ENCODE measurements at regions not wholly inside any gene's neighbourhood (a gene's known extent, or its start where the extent isn't known, plus 50 kb on each side); places are given as distances from the start of the nearest gene placed in this dataset.

DNA sequence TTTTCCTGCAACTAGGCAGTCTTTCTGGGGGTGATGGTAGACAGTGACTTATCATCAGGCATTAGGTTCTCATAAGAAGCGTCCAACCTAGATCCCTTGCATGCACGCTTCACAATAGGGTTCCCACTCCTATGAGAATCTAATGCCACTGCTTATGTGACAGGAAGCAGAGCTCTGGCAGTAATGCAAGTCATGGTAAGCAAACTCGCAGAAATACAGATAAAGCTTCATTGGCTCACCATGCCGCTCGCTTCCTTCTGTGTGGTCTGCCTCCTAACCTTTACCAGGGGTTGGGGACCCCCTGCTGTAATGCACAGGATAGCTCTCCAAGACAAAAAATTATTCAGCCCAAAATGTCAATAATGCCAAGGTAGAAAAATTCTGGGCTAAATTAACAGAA is 864.2 kb downstream of the TRHDE start:
- TF ChIP-seq EP300 (IDR thresholded peaks at IDR 0.05) (no peak), POLR2AphosphoS5 (IDR thresholded peaks at IDR 0.05) (no peak)
- TF ChIP-seq, protein P1, sequence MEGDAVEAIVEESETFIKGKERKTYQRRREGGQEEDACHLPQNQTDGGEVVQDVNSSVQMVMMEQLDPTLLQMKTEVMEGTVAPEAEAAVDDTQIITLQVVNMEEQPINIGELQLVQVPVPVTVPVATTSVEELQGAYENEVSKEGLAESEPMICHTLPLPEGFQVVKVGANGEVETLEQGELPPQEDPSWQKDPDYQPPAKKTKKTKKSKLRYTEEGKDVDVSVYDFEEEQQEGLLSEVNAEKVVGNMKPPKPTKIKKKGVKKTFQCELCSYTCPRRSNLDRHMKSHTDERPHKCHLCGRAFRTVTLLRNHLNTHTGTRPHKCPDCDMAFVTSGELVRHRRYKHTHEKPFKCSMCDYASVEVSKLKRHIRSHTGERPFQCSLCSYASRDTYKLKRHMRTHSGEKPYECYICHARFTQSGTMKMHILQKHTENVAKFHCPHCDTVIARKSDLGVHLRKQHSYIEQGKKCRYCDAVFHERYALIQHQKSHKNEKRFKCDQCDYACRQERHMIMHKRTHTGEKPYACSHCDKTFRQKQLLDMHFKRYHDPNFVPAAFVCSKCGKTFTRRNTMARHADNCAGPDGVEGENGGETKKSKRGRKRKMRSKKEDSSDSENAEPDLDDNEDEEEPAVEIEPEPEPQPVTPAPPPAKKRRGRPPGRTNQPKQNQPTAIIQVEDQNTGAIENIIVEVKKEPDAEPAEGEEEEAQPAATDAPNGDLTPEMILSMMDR (IDR thresholded peaks at IDR 0.05), result no peak
